ENCODE measurements at regions not wholly inside any gene's neighbourhood (a gene's known extent, or its start where the extent isn't known, plus 50 kb on each side); places are given as distances from the start of the nearest gene placed in this dataset.

- H3K27me3 Mint-ChIP-seq (ENCODE audit: low read depth): no peaks in the 10 kb centered on the region
- no peak overlapping the region for H3K4me3 Mint-ChIP-seq
- no peak for DNase-seq (ENCODE audit: low spot score in 2 of 2, unreplicated experiment in 2 of 2)
- no peaks in the 10 kb centered on the region for H3K9me3 Mint-ChIP-seq
- H3K36me3 Mint-ChIP-seq: no peaks in the 10 kb centered on the region
- peaks cover 37% of the 10 kb centered on the region for H3K4me1 Mint-ChIP-seq
- no peak for TF ChIP-seq CTCF (IDR thresholded peaks at IDR 0.05; ENCODE audit: unreplicated experiment)
- H3K27ac Mint-ChIP-seq: no peak overlapping the region
Observed at GRCh38 chr3:55164876-55165275, 237.0 kb upstream of the LRTM1 start.

GRCh38 chr3:55164191-55164590, 236.3 kb upstream of the LRTM1 start:
- no peak overlapping the region for H3K27ac Mint-ChIP-seq
- peaks cover 30% of the 10 kb centered on the region for H3K4me1 Mint-ChIP-seq
- no peaks in the 10 kb centered on the region for H3K9me3 Mint-ChIP-seq
- DNase-seq (ENCODE audit: low spot score in 2 of 2, unreplicated experiment in 2 of 2): no peak
- TF ChIP-seq CTCF (IDR thresholded peaks at IDR 0.05; ENCODE audit: unreplicated experiment): no peak
- no peaks in the 10 kb centered on the region for H3K36me3 Mint-ChIP-seq
- no peak overlapping the region for H3K4me3 Mint-ChIP-seq
- H3K27me3 Mint-ChIP-seq (ENCODE audit: low read depth): no peaks in the 10 kb centered on the region

- no peak overlapping the region for H3K4me3 Mint-ChIP-seq
- no peak overlapping the region for H3K27ac Mint-ChIP-seq
Observed at GRCh38 chr3:55163421-55163820, 235.6 kb upstream of the LRTM1 start.

DNA sequence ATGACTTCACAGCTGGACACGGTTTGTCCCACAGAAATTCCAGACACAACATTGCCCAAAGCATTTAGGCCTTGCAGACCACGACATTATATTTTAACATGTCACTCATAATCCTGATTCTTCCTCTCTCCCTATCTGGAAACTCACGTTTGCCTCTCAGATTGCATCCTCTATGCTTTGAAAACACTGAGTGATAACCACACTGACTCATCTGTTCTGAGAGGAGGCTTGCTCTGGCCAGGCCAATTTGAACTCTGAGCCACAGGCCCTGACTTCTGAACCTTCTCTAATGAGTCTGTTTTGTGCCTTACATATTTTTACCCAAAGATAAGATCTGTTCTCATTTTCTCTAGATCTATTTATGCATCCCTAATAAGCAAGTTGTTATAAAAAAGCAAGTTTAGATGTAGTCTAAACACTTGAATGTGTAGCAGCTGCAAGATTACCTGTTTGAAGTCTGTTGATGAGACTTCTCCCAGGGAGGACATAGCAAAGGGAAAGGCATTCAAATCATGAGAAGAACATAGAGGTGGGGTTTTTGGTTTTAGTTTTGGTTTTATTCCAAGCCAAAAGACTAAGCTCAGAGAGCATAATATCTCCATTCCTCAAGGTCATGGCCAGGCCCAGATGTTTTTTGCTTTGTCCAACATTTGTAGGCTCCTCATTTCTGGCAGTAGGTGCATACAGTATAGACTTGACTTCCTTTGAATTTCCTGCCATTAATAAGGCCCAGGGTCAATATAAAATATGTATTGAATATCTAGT, 234.4 kb upstream of the LRTM1 start:
- no peak for DNase-seq (ENCODE audit: low spot score in 2 of 2, unreplicated experiment in 2 of 2)
- Mint-ChIP-seq H3K36me3 (no peaks in the 10 kb centered on the region), H3K27ac (no peak overlapping the region), H3K4me1 (peaks cover 16% of the 10 kb centered on the region), H3K9me3 (no peaks in the 10 kb centered on the region), H3K27me3 (ENCODE audit: low read depth) (no peaks in the 10 kb centered on the region), H3K4me3 (no peak overlapping the region)
- no peak for TF ChIP-seq CTCF (IDR thresholded peaks at IDR 0.05; ENCODE audit: unreplicated experiment)

More at GRCh38 chr3:55163421-55163820, 235.6 kb upstream of the LRTM1 start:
- TF ChIP-seq CTCF (IDR thresholded peaks at IDR 0.05; ENCODE audit: unreplicated experiment): no peak
- DNase-seq (ENCODE audit: low spot score in 2 of 2, unreplicated experiment in 2 of 2): no peak
- H3K36me3 Mint-ChIP-seq: no peaks in the 10 kb centered on the region
- H3K4me1 Mint-ChIP-seq: peaks cover 24% of the 10 kb centered on the region
- no peaks in the 10 kb centered on the region for H3K9me3 Mint-ChIP-seq
- no peaks in the 10 kb centered on the region for H3K27me3 Mint-ChIP-seq (ENCODE audit: low read depth)

DNA sequence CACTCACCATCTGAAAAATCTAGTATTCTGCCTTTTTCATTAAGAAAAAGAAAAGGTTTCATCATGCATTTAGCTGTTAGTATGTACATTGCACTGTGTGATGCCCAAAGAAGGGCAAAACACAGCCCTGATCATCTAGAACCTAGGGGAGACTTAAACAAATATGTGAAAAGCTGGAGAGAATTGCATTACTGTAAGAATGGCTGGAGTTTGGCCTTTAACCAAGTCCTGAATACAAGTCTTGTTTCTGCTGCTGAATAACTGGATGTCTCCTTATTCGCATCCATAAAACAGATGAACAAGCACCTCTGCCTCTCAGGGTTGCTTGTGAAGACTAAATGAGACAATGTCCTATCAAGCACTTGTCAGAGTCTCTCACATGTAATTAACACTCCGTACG, 233.4 kb upstream of the LRTM1 start:
- Mint-ChIP-seq H3K27ac (no peak overlapping the region), H3K27me3 (ENCODE audit: low read depth) (no peaks in the 10 kb centered on the region), H3K36me3 (no peaks in the 10 kb centered on the region), H3K9me3 (no peaks in the 10 kb centered on the region), H3K4me1 (peaks cover 15% of the 10 kb centered on the region), H3K4me3 (no peak overlapping the region)
- TF ChIP-seq CTCF (IDR thresholded peaks at IDR 0.05; ENCODE audit: unreplicated experiment): no peak
- no peak for DNase-seq (ENCODE audit: low spot score in 2 of 2, unreplicated experiment in 2 of 2)

Measured in mesothelial cell of epicardium (in vitro differentiated cells).